ENCODE measurements at regions not wholly inside any gene's neighbourhood (a gene's known extent, or its start where the extent isn't known, plus 50 kb on each side); places are given as distances from the start of the nearest gene placed in this dataset.

- no peak for TF ChIP-seq EZH2 (IDR thresholded peaks at IDR 0.05; ENCODE audit: low read length)
- TF ChIP-seq CTCF (optimal IDR thresholded peaks at IDR 0.05 in 1 of 3, IDR thresholded peaks at IDR 0.05 in 1 of 3, conservative IDR thresholded peaks at IDR 0.05 in 1 of 3; ENCODE audit: extremely low read depth in 1 of 3, insufficient read depth in 2 of 3, low read length in 3 of 3), result no peak
Measured at GRCh38 chr10:60576130-60577069, 186.7 kb upstream of the ANK3 start.
